LoVo (cell line): ENCODE measurements at regions not wholly inside any gene's neighbourhood (a gene's known extent, or its start where the extent isn't known, plus 50 kb on each side); places are given as distances from the start of the nearest gene placed in this dataset.
"Not testable (repeated sequence)": the region's sequence is repeated elsewhere in the genome, so short reads cannot be mapped to it uniquely, and the experiment has no call there.

Experiments used
- DNase-seq: peaks from one replicate; pipeline ENCODE4 v3.0.0-alpha.2; 2016; ENCODE audit warnings: low spot score

DNA sequence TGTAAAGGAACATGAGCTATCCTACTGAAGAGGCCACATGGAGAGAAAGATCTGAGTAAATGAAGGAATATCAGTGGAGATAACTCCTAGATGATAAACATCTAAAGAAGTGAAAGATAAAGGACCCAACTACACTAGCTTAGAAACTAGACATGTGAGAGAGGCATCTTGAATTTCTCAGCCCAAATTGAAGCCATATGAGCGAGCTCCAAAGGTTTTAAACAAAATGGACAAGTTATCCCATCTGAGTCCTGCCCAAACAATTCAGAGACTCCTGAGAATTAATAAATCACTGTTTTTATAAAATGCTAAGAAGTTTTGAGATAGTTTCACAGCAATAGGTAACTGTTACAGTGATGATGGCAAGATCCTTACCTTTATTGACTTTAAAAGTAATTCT is 438.9 kb downstream of the NAV3 start:
- no peak for DNase-seq

GRCh38 chr12:78271546-78271945 is 440.9 kb downstream of the NAV3 start:
- no peak for DNase-seq

GRCh38 chr12:78275886-78276285 is 445.2 kb downstream of the NAV3 start:
- DNase-seq, result no peak

DNA sequence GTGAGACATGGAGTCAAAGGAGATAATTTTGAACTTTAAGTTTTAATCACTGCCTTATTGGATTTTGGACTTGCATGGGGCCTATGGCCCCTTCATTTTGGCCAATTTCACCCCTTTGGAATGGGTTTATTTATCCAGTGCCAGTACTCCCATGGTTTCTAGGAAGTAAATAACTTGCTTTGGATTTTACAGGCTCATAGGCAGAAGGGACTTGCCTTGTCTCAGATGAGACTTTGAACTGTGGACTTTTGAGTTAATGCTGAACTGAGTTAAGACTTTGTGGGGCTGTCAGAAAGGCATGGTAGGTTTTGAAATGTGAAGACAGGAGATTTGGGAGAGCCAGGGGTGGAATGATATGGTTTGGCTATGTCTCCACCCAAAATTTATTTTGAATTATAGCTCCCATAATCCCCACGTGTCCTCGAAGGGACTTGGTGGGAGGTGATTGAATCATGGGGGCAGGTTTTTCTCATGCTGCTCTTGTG is 448.1 kb downstream of the NAV3 start:
- no peak for DNase-seq

DNA sequence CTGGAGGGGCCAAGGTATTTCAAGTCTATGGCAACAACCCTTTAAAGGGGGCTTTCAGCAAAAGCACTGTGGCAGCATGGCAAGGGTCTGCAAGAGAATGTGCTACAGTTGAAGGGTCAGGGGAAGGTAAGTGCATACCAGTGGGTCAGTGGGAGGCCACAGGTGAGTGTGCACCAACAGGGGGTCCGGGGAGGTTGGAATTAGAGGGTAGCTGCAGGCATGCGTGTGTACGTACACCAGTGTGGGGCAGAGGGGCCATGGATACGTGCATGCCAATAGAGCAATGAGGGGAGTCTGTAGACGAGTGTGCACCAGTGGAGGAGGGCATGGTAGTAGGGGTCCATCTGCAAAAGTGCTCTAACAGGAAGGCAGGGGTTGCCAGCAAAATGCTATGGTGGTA is 448.9 kb downstream of the NAV3 start:
- no peak for DNase-seq

DNA sequence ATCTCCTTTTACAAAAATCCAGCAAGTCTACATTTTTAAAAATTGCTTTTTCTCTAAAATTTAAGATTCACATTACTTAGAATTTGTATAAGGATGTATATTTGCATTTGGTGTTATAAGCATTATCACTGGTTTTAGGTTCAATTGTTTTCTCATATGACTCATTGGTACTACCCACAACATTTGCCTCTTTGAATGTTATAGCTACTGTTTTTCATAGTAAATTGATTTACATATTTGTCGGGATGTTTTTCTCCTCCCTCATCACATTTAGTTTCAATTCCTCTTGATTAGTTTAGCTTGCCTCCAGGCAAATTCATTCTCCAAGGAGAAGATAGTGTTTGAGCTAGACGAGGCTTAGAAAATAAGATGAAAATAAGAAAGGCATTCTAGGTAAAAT is 450.4 kb downstream of the NAV3 start:
- not testable (repeated sequence) for DNase-seq

- DNase-seq, result no peak
These were observed 453.7 kb downstream of the NAV3 start for GRCh38 chr12:78284417-78284816.

GRCh38 chr12:78290606-78291345 is 460.1 kb downstream of the NAV3 start:
- no peak for DNase-seq

DNA sequence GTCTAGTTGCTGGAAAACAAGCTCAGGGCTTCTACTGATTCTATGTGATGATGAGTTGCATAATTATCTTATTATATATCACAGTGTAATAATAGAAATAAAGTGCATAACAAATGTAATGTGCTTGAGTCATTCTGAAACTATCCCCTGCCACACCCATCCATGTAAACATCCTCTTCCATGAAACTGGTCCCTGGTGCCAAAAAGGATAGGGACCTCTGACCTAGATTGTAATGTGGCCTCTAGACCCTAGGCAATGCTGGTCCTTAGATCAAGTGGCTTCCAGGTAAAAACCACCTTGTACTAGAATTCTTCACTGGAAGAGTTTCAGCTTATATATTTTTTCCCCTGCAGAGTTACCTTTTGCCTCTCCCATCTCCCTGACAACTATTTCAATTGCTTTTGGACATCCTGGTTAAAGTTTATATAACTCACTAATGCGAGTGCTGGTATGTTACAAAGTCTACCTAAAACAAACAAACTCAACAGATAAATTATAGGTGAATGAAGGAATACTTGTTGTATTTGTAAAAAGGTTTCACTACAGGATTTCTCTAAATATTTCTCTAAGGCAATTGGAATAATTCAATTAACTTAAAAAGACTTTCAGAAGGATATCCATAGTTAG is 462.5 kb downstream of the NAV3 start:
- DNase-seq, result peak; percentile 89

DNA sequence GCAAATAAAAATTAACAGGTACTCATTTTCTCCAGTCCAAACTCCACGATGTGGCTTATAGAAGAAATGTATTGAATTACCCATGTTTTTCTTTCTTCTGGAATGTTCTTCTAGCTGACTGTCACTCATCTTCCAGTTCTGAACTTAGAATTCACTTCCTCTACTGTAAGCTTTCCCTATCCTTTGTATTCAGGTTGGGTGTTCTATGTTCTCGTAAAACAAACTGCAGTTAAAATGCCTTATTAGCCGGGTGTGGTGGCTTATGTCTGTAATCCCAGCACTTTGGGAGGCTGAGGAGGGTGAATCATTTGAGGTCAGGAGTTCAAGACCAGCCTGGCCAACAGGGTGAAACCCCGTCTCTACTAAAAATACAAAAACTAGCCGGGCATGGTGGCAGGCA is 470.6 kb downstream of the NAV3 start:
- DNase-seq, result not testable (repeated sequence)

GRCh38 chr12:78305808-78306207 is 475.1 kb downstream of the NAV3 start:
- DNase-seq, result no peak

GRCh38 chr12:78306236-78306635 is 475.5 kb downstream of the NAV3 start:
- DNase-seq, result no peak

DNA sequence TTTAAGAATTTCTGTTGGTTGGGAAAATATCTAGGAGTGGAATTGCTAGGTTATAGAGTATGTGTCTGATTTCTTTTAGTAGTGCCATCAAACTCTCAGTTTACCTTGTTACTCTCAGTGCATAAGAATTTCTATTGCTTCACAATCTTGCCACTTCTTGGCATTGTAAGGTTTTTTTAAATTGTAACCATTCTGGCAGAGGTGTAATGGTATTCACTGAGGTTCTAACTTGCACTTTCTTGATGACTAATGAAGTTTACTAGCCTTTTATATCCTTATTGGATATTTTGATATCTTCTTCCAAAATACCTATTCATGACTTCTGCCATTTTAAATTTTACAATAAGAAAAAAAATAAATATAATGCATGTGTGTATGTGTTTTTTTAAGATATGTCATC is 478.0 kb downstream of the NAV3 start:
- no peak for DNase-seq

DNA sequence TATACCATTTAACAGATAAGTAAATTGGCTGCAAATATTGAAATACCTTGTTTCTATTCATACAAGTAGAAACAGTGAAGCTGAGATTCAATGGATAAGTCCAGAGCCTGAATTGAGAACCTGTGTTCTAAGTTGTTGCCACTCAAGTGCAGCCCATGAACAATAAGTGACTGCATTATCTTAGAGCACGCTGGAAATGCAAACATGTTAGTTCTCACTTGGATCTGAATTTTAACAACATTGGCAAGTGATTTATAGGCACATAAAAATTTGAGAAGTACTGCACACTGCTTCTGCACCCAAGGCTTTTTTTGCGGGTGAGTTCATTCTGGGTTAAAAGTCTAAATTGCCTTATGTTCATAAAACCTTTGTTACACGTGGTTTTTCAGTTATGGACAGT is 484.3 kb downstream of the NAV3 start:
- DNase-seq, result no peak

DNA sequence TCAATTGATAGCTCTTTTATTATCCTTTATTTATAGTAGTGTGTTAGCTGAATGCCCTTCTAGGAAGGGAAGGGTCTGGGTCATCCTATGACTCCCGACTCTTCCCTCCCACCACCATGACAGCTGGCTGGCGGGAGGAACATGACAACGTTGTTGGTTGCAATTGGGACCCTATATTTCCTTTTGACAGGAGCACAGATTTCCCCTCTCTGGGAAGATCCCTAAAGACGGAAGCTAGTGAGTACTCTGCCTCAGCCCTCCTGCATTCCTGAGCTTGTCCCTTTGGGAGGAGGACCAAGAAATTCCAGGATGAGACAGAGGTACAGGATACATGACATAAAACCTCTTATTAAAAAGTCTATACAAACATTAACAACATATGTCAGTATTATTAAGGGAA is 485.4 kb downstream of the NAV3 start:
- no peak for DNase-seq

DNA sequence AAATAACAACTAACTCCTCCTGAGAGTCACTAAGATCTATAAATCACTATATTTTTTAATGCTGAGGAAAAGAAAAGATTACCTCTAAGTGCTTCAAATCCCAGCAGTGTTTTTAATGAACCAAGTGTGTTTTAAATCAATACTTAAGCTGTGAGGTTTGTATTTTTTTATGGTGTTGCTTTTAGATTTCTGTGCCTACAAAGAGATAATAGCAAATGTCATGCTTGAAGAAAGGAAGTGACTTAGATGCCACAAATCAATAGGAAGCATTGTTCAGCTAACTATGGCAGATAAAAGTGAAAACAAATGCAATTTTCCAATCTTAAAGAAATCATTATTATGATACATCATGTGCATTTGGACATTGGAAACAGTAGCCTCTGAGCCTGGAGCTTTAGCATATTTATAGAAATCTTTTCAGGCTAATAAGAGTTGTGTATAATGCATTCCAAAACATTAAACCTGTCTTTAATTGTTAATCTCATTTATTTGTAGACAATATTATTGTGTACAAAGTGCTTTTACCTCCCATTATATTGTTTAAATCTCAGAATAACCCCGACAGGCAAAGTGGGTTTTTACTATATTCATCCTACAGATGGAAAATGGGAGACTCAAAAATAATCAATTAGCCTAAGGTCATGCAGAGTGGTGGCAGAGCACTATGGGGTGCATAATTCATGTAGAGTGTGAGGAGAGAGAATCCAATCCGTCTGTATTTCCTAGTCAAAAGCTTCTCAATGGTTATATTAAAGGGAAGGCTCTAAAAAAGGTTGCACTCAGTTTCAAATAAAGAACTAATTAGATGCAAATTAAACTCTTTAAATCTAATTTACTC is 486.2 kb downstream of the NAV3 start:
- DNase-seq, result no peak

DNA sequence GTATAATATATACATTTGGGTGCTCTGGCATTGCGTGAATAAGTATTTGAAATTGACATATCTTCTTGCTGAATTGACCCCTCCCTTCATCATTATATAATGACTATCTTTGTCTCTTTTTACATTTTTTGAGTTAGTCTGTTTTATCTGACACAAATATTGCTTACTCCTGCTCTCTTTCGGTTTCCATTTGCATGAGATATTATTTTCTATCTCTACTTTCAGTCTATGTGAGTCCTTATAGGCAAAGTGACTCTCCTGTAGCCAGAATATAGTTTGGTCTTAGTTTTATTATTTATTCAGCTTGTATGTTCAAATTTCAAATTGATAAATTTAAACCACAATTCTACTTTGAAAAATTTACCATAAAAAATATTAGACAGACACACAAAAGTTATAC is 491.0 kb downstream of the NAV3 start:
- DNase-seq, result no peak

DNA sequence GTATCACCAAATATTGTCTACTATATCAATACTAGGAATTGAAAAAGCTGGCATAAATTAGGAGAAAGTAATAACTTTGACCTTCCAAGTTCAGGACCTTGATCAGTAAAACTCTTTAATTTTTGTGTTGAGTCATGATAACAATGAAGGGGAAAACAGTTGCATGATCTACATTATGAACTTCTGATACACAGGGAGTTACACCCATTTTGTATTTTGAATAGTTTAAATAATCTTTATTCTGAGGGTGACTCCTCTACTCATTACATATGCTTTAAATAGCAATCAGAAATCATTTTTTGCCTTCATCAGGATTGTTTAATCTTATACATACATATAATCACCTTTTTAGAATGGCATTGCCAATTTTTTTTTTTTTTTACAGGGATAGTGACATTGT is 492.5 kb downstream of the NAV3 start:
- DNase-seq, result no peak

DNA sequence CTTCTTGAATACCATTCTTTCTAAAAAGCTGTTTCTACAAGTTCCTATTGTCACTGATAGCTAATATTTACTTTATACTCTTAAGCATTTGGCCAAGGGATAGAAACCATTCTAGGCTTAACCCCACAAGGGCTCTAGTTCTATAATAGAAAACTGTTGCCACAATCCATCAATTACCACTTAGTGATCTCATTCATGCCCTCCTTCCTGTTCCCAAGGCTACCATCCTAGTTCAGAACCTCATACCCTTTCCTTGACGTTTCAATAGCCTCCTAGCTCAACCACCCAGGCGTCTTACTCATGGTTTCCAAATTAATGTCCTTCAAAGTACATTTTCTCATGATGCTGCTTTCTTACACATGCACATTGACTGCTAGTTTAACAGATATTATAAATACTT is 493.5 kb downstream of the NAV3 start:
- no peak for DNase-seq

- no peak for DNase-seq
These were observed 497.8 kb downstream of the NAV3 start for GRCh38 chr12:78328524-78328923.

- no peak for DNase-seq
These were observed 499.4 kb downstream of the NAV3 start for GRCh38 chr12:78330131-78330530.

DNA sequence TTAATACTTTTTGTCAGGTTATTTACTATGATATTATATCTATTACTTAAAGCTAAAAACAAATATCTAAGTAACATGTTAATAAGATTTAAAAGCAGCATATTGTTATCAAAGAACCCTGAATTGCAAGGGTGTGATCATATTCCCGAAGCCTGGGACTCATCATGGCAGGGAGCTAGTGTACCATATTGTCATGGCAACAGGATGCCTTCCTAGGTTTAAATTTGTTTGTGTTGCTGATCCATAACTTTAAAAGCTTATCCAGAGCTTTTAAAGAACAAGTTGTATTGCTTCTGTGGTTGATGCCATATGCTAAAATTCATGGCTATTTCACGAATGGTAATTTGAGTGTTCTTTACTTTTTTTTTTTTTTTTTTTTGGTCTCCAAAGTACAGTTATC is 500.5 kb downstream of the NAV3 start:
- DNase-seq, result no peak

- no peak for DNase-seq
These were observed 501.1 kb downstream of the NAV3 start for GRCh38 chr12:78331753-78332152.
